Cardiac muscle cell (in vitro differentiated cells and primary cell): ENCODE measurements at regions not wholly inside any gene's neighbourhood (a gene's known extent, or its start where the extent isn't known, plus 50 kb on each side); places are given as distances from the start of the nearest gene placed in this dataset.

ENCODE experiments used
- DNase-seq, 2 donors: peaks; one replicate each; pipeline versions ENCODE4 v3.0.0 to v3.0.0-alpha.2; 2010 to 2017; ENCODE audit warnings: low read depth in 1 of 2, low spot score in 1 of 2
- H3K27ac ChIP-seq: fragments of 200-600 bp; sonication (generic); 2 replicates; pipeline ENCODE4 v1.5.1; 2016
- H3K27me3 ChIP-seq: fragments of 200-600 bp; sonication (generic); 2 replicates; pipeline ENCODE4 v1.6.0; 2016; ENCODE audit warnings: control low read depth
- H3K36me3 ChIP-seq: fragments of 200-600 bp; sonication (generic); 2 replicates; pipeline ENCODE4 v1.5.1; 2016; ENCODE audit warnings: control low read depth
- H3K4me1 ChIP-seq: fragments of 200-600 bp; sonication (generic); 2 replicates; pipeline ENCODE4 v1.8.1; 2017; ENCODE audit warnings: low read depth, mild to moderate bottlenecking, mixed run types
- H3K4me3 ChIP-seq: fragments of 200-600 bp; sonication (generic); 2 replicates; pipeline ENCODE4 v1.5.1; 2016; ENCODE audit warnings: mild to moderate bottlenecking
- H3K9me3 ChIP-seq: fragments of 200-600 bp; sonication (generic); 2 replicates; pipeline ENCODE4 v1.5.1; 2017; ENCODE audit warnings: low read depth, mild to moderate bottlenecking, control low read depth
- CTCF ChIP-seq: IDR thresholded peaks from 2 replicates; pipeline ENCODE4 v1.5.1; 2012; ENCODE audit warnings: low read depth, mild to moderate bottlenecking, low read length

- Histone ChIP-seq H3K36me3 (no peaks in the 10 kb centered on the region), H3K27ac (no peak overlapping the region), H3K4me1 (no peaks in the 10 kb centered on the region), H3K9me3 (no peaks in the 10 kb centered on the region), H3K4me3 (no peak overlapping the region), H3K27me3 (no peaks in the 10 kb centered on the region)
- TF ChIP-seq CTCF = no peak
- no peak for DNase-seq
Measured at GRCh38 chr9:88772575-88772974, 218.7 kb upstream of the S1PR3 start.

GRCh38 chr9:88773126-88773525, 218.1 kb upstream of the S1PR3 start:
- DNase-seq = no peak
- H3K4me1 ChIP-seq = no peaks in the 10 kb centered on the region
- no peak overlapping the region for H3K27ac ChIP-seq
- no peaks in the 10 kb centered on the region for H3K36me3 ChIP-seq
- no peaks in the 10 kb centered on the region for H3K9me3 ChIP-seq
- TF ChIP-seq CTCF = no peak
- H3K4me3 ChIP-seq = no peak overlapping the region
- no peaks in the 10 kb centered on the region for H3K27me3 ChIP-seq

GRCh38 chr9:88773627-88774244, 217.5 kb upstream of the S1PR3 start:
- Histone ChIP-seq H3K27ac (no peak overlapping the region), H3K27me3 (no peaks in the 10 kb centered on the region), H3K36me3 (no peaks in the 10 kb centered on the region), H3K9me3 (no peaks in the 10 kb centered on the region), H3K4me3 (no peak overlapping the region), H3K4me1 (no peaks in the 10 kb centered on the region)
- peak; percentile 46 for TF ChIP-seq CTCF
- DNase-seq = peak; percentile 23 to 73

GRCh38 chr9:88775037-88775471, 216.2 kb upstream of the S1PR3 start:
- Histone ChIP-seq H3K27ac (no peak overlapping the region), H3K27me3 (no peaks in the 10 kb centered on the region), H3K36me3 (no peaks in the 10 kb centered on the region), H3K4me3 (no peak overlapping the region), H3K9me3 (no peaks in the 10 kb centered on the region), H3K4me1 (no peaks in the 10 kb centered on the region)
- peak in 1 of 2 donors; percentile 97 for DNase-seq
- TF ChIP-seq CTCF = no peak

- no peak overlapping the region for H3K4me3 ChIP-seq
- no peaks in the 10 kb centered on the region for H3K9me3 ChIP-seq
- no peaks in the 10 kb centered on the region for H3K36me3 ChIP-seq
- no peak for TF ChIP-seq CTCF
- no peaks in the 10 kb centered on the region for H3K27me3 ChIP-seq
- H3K4me1 ChIP-seq = no peaks in the 10 kb centered on the region
- DNase-seq = no peak
- H3K27ac ChIP-seq = no peak overlapping the region
Measured at GRCh38 chr9:88775559-88775958, 215.7 kb upstream of the S1PR3 start.

- Histone ChIP-seq H3K27me3 (no peaks in the 10 kb centered on the region), H3K27ac (no peak overlapping the region), H3K4me3 (no peak overlapping the region), H3K9me3 (no peaks in the 10 kb centered on the region), H3K4me1 (no peaks in the 10 kb centered on the region), H3K36me3 (no peaks in the 10 kb centered on the region)
- no peak for DNase-seq
- no peak for TF ChIP-seq CTCF
Measured at GRCh38 chr9:88775966-88776365, 215.3 kb upstream of the S1PR3 start.
